ENCODE measurements at regions not wholly inside any gene's neighbourhood (a gene's known extent, or its start where the extent isn't known, plus 50 kb on each side); places are given as distances from the start of the nearest gene placed in this dataset.

GRCh38 chr18:56096861-56097260, 508.9 kb upstream of the TCF4 start:
- Histone ChIP-seq H3K27me3 (replicated peaks in 1 of 2; ENCODE audit: control insufficient read depth in 2 of 2, insufficient read depth in 2 of 2, low read length in 1 of 2) (no peaks in the 10 kb centered on the region), H2AFZ (ENCODE audit: control insufficient read depth, low read depth, low read length) (no peak overlapping the region), H3K9me3 (replicated peaks; ENCODE audit: control insufficient read depth, insufficient read depth, low read length) (no peaks in the 10 kb centered on the region), H3K4me1 (ENCODE audit: control insufficient read depth, insufficient read depth, low read length) (no peaks in the 10 kb centered on the region), H3K9ac (ENCODE audit: control insufficient read depth, insufficient read depth, low read length) (no peak overlapping the region), H3K4me3 (no peak overlapping the region), H4K20me1 (ENCODE audit: control insufficient read depth, insufficient read depth) (no peaks in the 10 kb centered on the region), H3K79me2 (ENCODE audit: control insufficient read depth, insufficient read depth, low read length) (no peaks in the 10 kb centered on the region), H3K27ac (ENCODE audit: control insufficient read depth, insufficient read depth) (no peak overlapping the region), H3K4me2 (ENCODE audit: control insufficient read depth, insufficient read depth) (no peak overlapping the region), H3K36me3 (ENCODE audit: control insufficient read depth in 2 of 2, insufficient read depth in 2 of 2, low read length in 1 of 2) (no peaks in the 10 kb centered on the region)
- POLR2A ChIA-PET: no interaction called here
- 15% methylated on average over 4 of the region's 4 CpGs for WGBS (ENCODE audit: insufficient coverage, insufficient replicate concordance, low lambda C conversion rate, missing lambda C conversion rate)
- DNase-seq (ENCODE audit: low read depth, low spot score) (no peak), ATAC-seq (no peak), FAIRE-seq (no peak)
- intact Hi-C loops (cut with micrococcal nuclease; ENCODE audit: unreplicated experiment): no loop called here
- SMC1A ChIA-PET (ENCODE audit: uncharacterized antibody, unreplicated experiment): interaction anchor here (1.0 kb wide), 1 partner anchor 17 kb away, joined by 3 read pairs; no protein-coding TSS in a partner anchor
- RAD21 ChIA-PET (ENCODE audit: unreplicated experiment): no interaction called here
- in situ Hi-C loops (cut with MboI): no loop called here
- no TSS peak for BruUV-seq (replicated peaks)
- TF ChIP-seq SREBF2 (IDR thresholded peaks at IDR 0.05; ENCODE audit: low read length) (no peak), ATF7 (IDR thresholded peaks at IDR 0.05; ENCODE audit: low read depth) (no peak), TARDBP (IDR thresholded peaks at IDR 0.05; ENCODE audit: borderline replicate concordance) (no peak), MEF2B (IDR thresholded peaks at IDR 0.05; ENCODE audit: partially characterized antibody, poor library complexity, severe bottlenecking) (no peak), E2F4 (IDR thresholded peaks at IDR 0.05; ENCODE audit: low read depth, low read length) (no peak), STAT1 (conservative IDR thresholded peaks at IDR 0.05) (no peak), SMAD5 (IDR thresholded peaks at IDR 0.05; ENCODE audit: low read depth) (no peak), FOXK2 (IDR thresholded peaks at IDR 0.05) (no peak), MYB (IDR thresholded peaks at IDR 0.05; ENCODE audit: borderline replicate concordance, low read depth, low read length) (no peak), NKRF (conservative IDR thresholded peaks at IDR 0.05) (no peak), RB1 (IDR thresholded peaks at IDR 0.05; ENCODE audit: borderline replicate concordance) (no peak), RFX5 (IDR thresholded peaks at IDR 0.05; ENCODE audit: low read depth, low read length) (no peak), PAX8 (IDR thresholded peaks at IDR 0.05) (no peak), NFYA (IDR thresholded peaks at IDR 0.05; ENCODE audit: borderline replicate concordance, low read depth, low read length) (no peak), HDAC2 (IDR thresholded peaks at IDR 0.05) (no peak), BCL11A (IDR thresholded peaks at IDR 0.05; ENCODE audit: low read depth, low read length) (no peak), CHD4 (IDR thresholded peaks at IDR 0.05) (no peak)
- CTCF ChIA-PET: no interaction called here
